Natural killer cell treated with Interleukin-12 subunit alpha and Interleukin-12 subunit beta and Interleukin-15 and Interleukin-18, amount 100 ng/mL, for 72 hours (primary cell): ENCODE measurements at regions not wholly inside any gene's neighbourhood (a gene's known extent, or its start where the extent isn't known, plus 50 kb on each side); places are given as distances from the start of the nearest gene placed in this dataset.

Source experiments
- ATAC-seq, 2 donors: fragments of 150-1000 bp; cut with Tn5 transposase in 1 of 2; sonication (Bioruptor Pico), chemical (Tn5 transposase) in 1 of 2; 2 replicates each; pipeline ENCODE4 v1.10.0; 2021
- DNase-seq: peaks from one replicate; pipeline ENCODE4 v3.0.0; 2022; ENCODE audit warnings: low spot score
- H3K27ac Mint-ChIP-seq, 2 donors: 1 replicate in 1 of 2; 2 replicates in 1 of 2; pipeline ENCODE4 v1.8.0; 2022; ENCODE audit warnings: mixed read lengths in 2 of 2, mild to moderate bottlenecking in 1 of 2, moderate library complexity in 1 of 2
- H3K27me3 Mint-ChIP-seq, 2 donors: 1 replicate in 1 of 2; 2 replicates in 1 of 2; pipeline ENCODE4 v1.8.0; 2022; ENCODE audit warnings: mixed read lengths in 2 of 2
- H3K36me3 Mint-ChIP-seq: one replicate; pipeline ENCODE4 v1.8.0; 2022; ENCODE audit warnings: mixed read lengths
- H3K4me1 Mint-ChIP-seq, 2 donors: 1 replicate in 1 of 2; 2 replicates in 1 of 2; pipeline ENCODE4 v1.8.0; 2022; ENCODE audit warnings: low read depth in 2 of 2, mixed read lengths in 2 of 2, mild to moderate bottlenecking in 1 of 2
- H3K4me3 Mint-ChIP-seq: one replicate; pipeline ENCODE4 v1.8.0; 2022; ENCODE audit warnings: mixed read lengths
- H3K9me3 Mint-ChIP-seq: 2 replicates; pipeline ENCODE4 v1.8.0; 2022; ENCODE audit warnings: mixed read lengths

DNA sequence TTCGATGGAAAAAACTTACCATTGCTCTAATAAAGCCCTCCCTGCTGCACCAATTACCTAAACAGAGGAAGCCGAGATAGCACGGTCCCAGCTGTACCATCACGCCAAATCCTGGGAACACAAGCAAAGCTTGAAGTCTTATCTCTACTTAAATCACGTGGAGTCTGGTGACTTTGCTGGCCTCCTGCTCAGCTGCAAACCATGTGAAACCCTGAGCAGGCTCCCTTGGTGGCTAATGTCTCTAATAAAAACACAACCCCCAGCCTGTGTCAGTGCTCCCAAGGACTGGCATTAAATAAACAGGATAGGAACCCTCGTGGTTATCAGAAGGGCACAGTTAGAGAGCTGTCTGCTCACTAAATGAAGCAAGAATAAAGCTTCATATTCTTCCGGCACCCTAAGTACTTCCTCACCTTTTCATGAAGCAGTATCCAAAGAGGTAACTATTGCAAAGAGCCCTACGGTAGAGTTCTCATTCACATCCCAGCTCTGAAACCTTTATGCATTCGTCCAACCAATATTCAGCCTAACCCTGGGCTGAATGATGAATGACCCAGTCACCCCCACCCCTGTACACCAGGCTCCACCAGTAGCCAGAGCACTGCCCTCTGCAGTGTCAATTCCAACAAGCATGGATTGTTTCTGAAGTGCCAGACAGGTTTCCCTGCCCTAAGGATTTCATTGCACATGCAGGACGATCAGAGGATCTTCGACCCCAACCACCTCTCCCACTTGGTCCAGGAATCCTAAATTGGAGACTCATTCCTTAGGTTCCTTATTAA lies 452.7 kb upstream of the TMPO start:
- DNase-seq, result no peak
- no peak overlapping the region for H3K4me3 Mint-ChIP-seq
- H3K27ac Mint-ChIP-seq, result no peak overlapping the region
- H3K9me3 Mint-ChIP-seq, result no peaks in the 10 kb centered on the region
- peak in 1 of 2 donors; percentile 21 for ATAC-seq
- H3K4me1 Mint-ChIP-seq, result no peaks in the 10 kb centered on the region
- H3K27me3 Mint-ChIP-seq, result peaks cover 0 to 12% of the 10 kb centered on the region in 2 donors
- no peaks in the 10 kb centered on the region for H3K36me3 Mint-ChIP-seq

DNA sequence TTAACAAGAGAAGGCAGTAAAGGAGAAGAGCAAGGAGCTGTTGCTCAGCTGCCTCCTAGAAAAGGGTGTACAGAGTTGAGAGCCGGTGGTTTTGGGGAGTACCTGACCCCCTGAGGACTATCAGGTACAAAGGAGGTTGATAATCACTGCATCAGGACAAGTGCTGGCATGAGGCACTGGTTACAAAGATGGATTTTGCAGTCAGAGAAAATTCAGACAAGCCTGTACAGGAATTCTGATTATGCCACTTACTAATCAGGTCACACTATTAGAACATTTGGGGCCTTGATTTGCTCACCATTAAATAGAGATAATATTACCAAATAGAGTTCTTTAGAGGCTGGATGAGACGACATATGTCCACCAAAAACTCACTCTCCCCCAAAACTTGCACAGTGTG lies 450.9 kb upstream of the TMPO start:
- Mint-ChIP-seq H3K27me3 (peaks cover 0 to 12% of the 10 kb centered on the region in 2 donors), H3K4me1 (no peaks in the 10 kb centered on the region), H3K36me3 (no peaks in the 10 kb centered on the region), H3K9me3 (no peaks in the 10 kb centered on the region), H3K27ac (no peak overlapping the region), H3K4me3 (no peak overlapping the region)
- ATAC-seq, result no peak
- DNase-seq, result no peak

- no peaks in the 10 kb centered on the region for H3K36me3 Mint-ChIP-seq
Observed at GRCh38 chr12:98067795-98068194, 447.6 kb upstream of the TMPO start.

DNA sequence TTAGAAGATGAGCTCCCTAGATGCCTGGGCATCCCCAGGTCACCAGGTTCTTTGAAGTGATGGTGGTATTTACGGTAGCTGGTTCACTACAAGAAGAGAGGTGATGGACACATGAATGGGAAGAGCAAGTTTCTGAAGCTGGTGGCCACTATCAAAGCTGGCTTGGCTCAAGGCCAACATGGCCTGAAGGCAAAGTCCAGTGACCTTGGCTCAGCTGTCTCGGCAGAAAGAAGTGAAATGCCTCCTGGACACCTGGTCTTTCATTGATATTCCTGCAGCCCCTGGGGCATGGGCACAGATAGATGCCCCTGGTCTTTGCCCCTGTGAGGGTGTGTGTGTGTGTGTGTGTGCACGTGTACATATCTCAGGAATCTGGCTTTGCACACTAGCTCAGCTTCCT lies 441.8 kb upstream of the TMPO start:
- DNase-seq, result no peak
- H3K4me1 Mint-ChIP-seq, result no peaks in the 10 kb centered on the region
- H3K27me3 Mint-ChIP-seq, result no peaks in the 10 kb centered on the region
- ATAC-seq, result no peak
- H3K4me3 Mint-ChIP-seq, result no peak overlapping the region
- H3K9me3 Mint-ChIP-seq, result peaks cover 4% of the 10 kb centered on the region
- no peaks in the 10 kb centered on the region for H3K36me3 Mint-ChIP-seq
- H3K27ac Mint-ChIP-seq, result no peak overlapping the region

More at GRCh38 chr12:98067795-98068194, 447.6 kb upstream of the TMPO start:
- DNase-seq (no peak), ATAC-seq (no peak)
- no peaks in the 10 kb centered on the region for H3K4me1 Mint-ChIP-seq
- no peak overlapping the region for H3K4me3 Mint-ChIP-seq
- peaks cover 4% of the 10 kb centered on the region for H3K9me3 Mint-ChIP-seq
- peaks cover 0 to 12% of the 10 kb centered on the region in 2 donors for H3K27me3 Mint-ChIP-seq
- H3K27ac Mint-ChIP-seq, result no peak overlapping the region

DNA sequence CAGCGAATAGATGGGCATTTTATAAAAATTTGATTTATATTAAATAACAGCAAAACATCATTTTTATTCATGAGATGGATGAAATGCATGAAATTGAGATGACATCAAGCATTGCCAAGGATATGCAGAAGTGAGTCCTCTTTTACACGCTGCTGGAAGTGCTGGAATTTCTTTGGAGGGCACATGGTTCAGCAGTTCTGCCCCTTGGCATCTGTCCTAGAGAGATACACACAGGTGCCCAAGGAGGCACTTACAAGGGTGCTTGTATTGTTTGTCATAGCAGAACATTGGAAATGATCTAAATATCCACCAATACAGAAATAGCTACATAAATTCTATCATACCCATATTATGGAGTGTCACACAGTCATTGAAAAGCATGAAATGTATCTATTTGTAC lies 441.1 kb upstream of the TMPO start:
- Mint-ChIP-seq H3K27me3 (no peaks in the 10 kb centered on the region), H3K36me3 (no peaks in the 10 kb centered on the region), H3K27ac (no peak overlapping the region), H3K4me1 (no peaks in the 10 kb centered on the region), H3K9me3 (peaks cover 4% of the 10 kb centered on the region), H3K4me3 (no peak overlapping the region)
- ATAC-seq (no peak), DNase-seq (no peak)

- Mint-ChIP-seq H3K27ac (no peak overlapping the region), H3K9me3 (peaks cover 7% of the 10 kb centered on the region), H3K27me3 (peaks cover 3 to 30% of the 10 kb centered on the region in 2 donors), H3K4me3 (no peak overlapping the region), H3K4me1 (no peaks in the 10 kb centered on the region), H3K36me3 (no peaks in the 10 kb centered on the region)
- DNase-seq (no peak), ATAC-seq (no peak)
Observed at GRCh38 chr12:98084391-98084790, 431.0 kb upstream of the TMPO start.

DNA sequence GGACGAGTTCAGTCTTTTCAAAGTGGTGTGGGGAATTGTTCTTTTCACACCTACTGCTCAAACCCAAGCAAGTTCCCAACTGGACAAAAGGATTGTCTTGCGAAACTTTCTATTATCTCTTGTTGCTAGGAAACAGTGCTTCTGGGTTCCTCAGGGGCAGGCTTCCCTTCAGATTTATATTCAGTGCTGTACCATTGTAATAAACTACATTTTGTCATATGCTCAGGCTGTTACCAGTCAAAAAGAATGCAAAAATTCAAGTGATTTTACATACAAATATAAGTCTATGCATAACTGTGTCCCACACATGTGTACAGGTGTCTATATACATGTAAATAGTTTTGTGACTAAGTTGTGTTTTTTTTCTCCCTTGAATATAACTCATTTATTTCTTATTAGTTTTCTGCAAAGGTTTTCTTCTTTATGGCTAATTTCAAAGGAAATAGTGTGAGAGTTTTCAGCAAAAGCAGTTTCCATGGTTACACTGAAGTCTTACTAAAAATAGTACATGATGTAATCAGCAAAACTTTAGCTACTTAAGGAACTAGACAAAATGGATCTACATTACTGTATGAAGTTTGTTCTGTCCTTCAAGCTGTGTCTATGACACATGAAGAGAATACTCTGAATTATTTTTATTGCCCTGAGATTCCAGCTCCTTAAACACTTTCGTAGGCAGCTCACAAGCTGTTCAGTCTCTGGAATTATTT lies 430.2 kb upstream of the TMPO start:
- Mint-ChIP-seq H3K9me3 (peaks cover 7% of the 10 kb centered on the region), H3K27ac (no peak overlapping the region), H3K27me3 (peaks cover 4 to 31% of the 10 kb centered on the region in 2 donors), H3K4me1 (no peaks in the 10 kb centered on the region), H3K36me3 (no peaks in the 10 kb centered on the region), H3K4me3 (no peak overlapping the region)
- no peak for ATAC-seq
- DNase-seq, result no peak

GRCh38 chr12:98090731-98091130 lies 424.7 kb upstream of the TMPO start:
- Mint-ChIP-seq H3K36me3 (no peaks in the 10 kb centered on the region), H3K4me1 (no peaks in the 10 kb centered on the region), H3K27ac (no peak overlapping the region), H3K27me3 (peaks cover 4 to 24% of the 10 kb centered on the region in 2 donors), H3K9me3 (peaks cover 8% of the 10 kb centered on the region), H3K4me3 (no peak overlapping the region)
- ATAC-seq, result no peak
- DNase-seq, result no peak

DNA sequence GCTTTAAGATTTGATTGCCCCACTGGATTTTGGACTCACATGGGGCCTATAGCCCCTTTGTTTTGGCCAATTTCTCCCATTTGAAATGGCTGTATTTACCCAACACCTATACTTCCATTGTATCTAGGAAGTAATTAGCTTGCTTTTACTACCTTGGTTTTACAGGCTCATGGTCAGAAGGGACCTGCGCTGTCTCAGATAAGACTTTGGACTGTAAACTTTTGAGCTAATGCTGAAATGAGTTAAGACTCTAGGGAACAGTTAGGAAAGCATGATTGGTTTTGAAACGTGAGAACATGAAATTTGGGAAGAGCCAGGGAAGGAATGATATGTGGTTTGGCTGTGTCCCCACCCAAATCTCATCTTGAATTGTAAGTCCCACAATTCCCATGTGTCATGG lies 419.0 kb upstream of the TMPO start:
- Mint-ChIP-seq H3K4me3 (no peak overlapping the region), H3K4me1 (no peaks in the 10 kb centered on the region), H3K27me3 (peaks cover 0 to 5% of the 10 kb centered on the region in 2 donors), H3K9me3 (peaks cover 5% of the 10 kb centered on the region), H3K36me3 (no peaks in the 10 kb centered on the region), H3K27ac (no peak overlapping the region)
- ATAC-seq (no peak), DNase-seq (no peak)

DNA sequence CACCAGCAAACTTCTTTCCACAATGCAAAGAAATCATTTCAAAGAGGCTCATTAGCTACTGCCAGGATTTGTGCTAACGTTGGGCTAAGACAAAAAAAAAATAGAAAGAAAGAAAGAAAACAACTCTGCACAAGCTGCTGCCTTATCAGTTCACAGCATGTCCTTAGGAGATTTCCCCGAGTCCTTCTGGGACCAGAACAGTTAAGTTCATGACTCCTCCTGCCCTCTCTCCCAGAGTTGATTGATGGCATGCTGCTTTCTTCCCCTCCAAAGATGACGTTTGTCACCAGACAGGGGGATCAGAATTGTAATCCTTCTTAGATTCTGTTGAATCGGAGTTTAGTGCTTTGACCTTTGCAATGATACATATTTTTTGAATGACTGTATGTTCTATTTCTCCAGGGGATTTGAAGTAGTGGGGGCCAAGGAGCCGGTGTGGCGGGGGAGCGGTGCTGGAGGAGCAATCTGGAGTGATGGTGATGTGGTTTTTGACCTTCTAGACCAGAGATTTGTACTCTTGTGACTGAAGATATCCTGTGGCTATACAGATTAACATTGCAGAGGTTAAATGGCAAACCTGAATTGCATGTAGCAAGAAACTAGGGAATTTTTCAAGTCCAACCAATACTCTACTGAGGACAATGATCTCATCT lies 409.2 kb upstream of the TMPO start:
- Mint-ChIP-seq H3K27ac (no peak overlapping the region), H3K36me3 (no peaks in the 10 kb centered on the region), H3K4me1 (no peaks in the 10 kb centered on the region), H3K9me3 (no peaks in the 10 kb centered on the region), H3K27me3 (peaks cover 0 to 4% of the 10 kb centered on the region in 2 donors), H3K4me3 (no peak overlapping the region)
- DNase-seq (no peak), ATAC-seq (no peak)

GRCh38 chr12:98109266-98109665 lies 406.1 kb upstream of the TMPO start:
- no peak for DNase-seq
- Mint-ChIP-seq H3K36me3 (no peaks in the 10 kb centered on the region), H3K27me3 (no peaks in the 10 kb centered on the region), H3K4me3 (no peak overlapping the region), H3K27ac (no peak overlapping the region), H3K4me1 (no peaks in the 10 kb centered on the region), H3K9me3 (no peaks in the 10 kb centered on the region)
- ATAC-seq, result no peak

GRCh38 chr12:98110536-98110935 lies 404.9 kb upstream of the TMPO start:
- Mint-ChIP-seq H3K27me3 (no peaks in the 10 kb centered on the region), H3K4me3 (no peak overlapping the region), H3K27ac (no peak overlapping the region), H3K36me3 (no peaks in the 10 kb centered on the region), H3K9me3 (no peaks in the 10 kb centered on the region), H3K4me1 (no peaks in the 10 kb centered on the region)
- no peak for DNase-seq
- ATAC-seq, result no peak

DNA sequence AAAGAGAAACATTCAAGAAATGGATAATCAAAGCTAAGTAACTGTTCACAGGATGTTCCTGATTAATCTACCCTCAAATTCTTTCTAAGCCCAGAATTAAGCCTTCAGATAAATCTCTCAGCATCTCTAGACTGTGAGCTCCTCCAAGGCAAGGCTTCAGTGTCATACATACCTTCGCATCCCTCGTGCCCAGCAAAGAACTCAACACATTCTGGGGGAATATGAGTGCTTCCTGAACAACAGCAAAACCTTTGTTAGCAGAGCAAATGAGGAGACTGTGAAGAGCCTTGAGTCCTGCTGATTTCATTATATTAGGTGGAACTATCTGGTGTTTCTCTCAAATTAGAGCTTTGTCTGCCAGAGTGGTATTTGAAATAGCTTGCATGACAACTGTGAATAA lies 401.8 kb upstream of the TMPO start:
- Mint-ChIP-seq H3K4me3 (no peak overlapping the region), H3K36me3 (no peaks in the 10 kb centered on the region), H3K27ac (no peak overlapping the region), H3K4me1 (no peaks in the 10 kb centered on the region), H3K9me3 (peaks cover 3% of the 10 kb centered on the region), H3K27me3 (peaks cover 8 to 20% of the 10 kb centered on the region in 2 donors)
- DNase-seq (no peak), ATAC-seq (no peak)

GRCh38 chr12:98121963-98122362 lies 393.4 kb upstream of the TMPO start:
- H3K9me3 Mint-ChIP-seq, result peaks cover 3% of the 10 kb centered on the region
- peaks cover 6% of the 10 kb centered on the region in 2 donors for H3K4me1 Mint-ChIP-seq
- H3K27me3 Mint-ChIP-seq, result peaks cover 11 to 22% of the 10 kb centered on the region in 2 donors
- no peak overlapping the region for H3K4me3 Mint-ChIP-seq
- ATAC-seq (no peak), DNase-seq (no peak)
- H3K36me3 Mint-ChIP-seq, result no peaks in the 10 kb centered on the region
- H3K27ac Mint-ChIP-seq, result no peak overlapping the region
